HG02870 (cell line): ENCODE measurements at regions not wholly inside any gene's neighbourhood (a gene's known extent, or its start where the extent isn't known, plus 50 kb on each side); places are given as distances from the start of the nearest gene placed in this dataset.
"Not testable (repeated sequence)": the region's sequence is repeated elsewhere in the genome, so short reads cannot be mapped to it uniquely, and the experiment has no call there.

Experiments
- ATAC-seq: cut with Tn5 transposase; IDR thresholded peaks from one replicate; pipeline ENCODE4 v1.9.1; 2021; ENCODE audit warnings: mild to moderate bottlenecking, moderate library complexity; ENCODE audit not compliant: unreplicated experiment

DNA sequence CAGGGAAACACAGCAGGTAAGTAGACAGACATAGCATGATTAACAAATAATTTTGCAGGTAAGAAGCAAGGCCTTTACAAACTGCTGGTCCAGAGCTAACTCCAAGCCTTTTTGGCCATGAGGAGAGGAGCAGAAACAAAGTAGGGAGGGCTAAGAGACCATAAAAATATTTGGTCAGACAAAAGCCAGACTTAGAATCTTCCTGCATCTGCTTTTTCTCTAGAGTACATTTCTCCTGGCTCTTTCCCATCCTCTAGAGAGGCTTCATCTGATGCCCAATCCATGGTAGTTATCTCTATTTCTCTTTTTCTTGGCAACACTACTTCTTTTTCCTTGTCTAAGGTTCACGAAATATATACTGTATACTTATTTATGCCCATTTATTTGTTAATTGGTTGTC is 577.1 kb downstream of the PIK3C3 start:
- ATAC-seq = no peak

DNA sequence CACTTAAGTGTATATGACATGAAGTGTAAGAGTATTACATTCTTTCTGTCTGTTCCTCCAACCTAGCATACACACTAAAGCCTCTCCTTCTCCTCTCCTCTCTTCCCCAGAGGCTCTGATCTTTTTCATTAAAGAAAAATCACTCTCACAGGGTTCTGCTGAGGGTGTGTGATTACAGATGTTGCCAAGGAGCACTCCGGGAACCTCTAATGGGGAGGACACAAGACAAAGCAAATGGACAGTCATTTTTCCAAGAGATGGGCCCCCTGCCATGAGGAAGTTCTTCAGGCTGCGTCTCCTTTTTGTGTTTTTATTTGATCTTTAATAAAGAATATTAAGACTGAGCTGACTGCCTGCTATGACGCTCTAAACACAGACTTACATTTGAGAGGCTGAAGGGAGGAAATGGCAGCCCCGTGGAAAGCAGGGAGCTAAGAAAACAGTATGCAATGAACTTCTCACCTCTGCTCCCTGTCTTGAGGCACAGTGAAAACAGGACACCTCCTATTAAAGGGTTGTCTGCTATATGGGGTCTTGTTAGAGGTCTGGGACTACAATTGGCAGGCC is 578.1 kb downstream of the PIK3C3 start:
- no peak for ATAC-seq

GRCh38 chr18:42533616-42534015 is 578.6 kb downstream of the PIK3C3 start:
- ATAC-seq = no peak

DNA sequence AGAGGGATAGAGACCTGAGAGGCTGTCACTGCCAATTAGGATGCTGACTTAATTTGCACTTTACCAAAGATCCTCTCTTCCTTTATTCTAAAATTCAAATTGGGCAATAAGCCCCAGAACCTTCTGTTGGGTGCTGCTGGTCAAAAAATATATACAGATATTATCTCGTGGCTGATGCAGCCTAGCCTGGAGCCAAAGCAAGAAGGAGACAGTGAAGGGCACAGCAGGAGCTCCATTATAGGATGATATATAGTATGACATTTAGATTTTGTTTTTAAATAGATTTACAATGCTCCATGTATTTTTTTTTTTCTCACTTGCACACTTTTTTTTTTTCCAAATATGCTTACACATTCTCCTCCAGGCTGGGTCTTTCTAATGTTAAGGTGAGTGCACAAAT is 579.3 kb downstream of the PIK3C3 start:
- ATAC-seq = no peak

- no peak for ATAC-seq
Observed at GRCh38 chr18:42536442-42536841, 579.0 kb downstream of the RIT2 start.

DNA sequence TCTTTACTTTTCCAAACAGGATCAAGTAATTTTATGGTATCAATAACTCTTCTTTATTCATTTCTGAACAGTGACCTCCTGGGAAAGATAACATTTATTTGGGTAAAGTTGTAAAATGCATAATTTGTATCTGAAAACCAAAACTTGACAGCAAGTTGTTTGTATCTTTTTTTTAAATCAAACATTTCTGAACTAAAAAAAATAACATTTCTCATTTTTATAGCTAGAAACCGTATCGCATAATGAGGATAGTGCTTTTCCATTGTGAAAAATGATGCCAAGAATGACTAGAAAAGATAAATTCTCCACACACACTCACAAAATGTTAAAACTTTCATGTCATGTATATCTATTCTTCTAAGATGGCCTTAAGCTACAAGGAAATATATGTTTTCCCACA is 578.2 kb downstream of the RIT2 start:
- no peak for ATAC-seq

DNA sequence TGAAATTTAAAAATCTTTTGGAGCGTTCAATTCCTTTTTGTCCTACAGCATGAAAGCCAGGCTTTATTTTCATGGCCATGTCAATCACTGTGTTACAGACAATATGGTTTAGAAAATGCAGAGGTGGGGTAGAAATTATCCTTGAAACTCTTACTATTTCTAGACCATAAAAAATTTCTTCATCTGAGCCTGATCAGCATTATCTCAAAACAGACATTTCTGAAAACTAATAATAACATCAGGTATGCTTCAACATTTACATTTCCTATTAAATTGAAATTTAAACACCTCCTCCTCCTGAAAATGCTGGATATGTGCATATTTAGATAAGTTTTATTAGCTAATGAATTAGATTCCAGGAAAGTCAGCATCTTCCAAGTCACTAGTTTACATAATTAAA is 570.6 kb downstream of the RIT2 start:
- ATAC-seq = no peak

GRCh38 chr18:42545825-42546224 is 569.7 kb downstream of the RIT2 start:
- no peak for ATAC-seq

DNA sequence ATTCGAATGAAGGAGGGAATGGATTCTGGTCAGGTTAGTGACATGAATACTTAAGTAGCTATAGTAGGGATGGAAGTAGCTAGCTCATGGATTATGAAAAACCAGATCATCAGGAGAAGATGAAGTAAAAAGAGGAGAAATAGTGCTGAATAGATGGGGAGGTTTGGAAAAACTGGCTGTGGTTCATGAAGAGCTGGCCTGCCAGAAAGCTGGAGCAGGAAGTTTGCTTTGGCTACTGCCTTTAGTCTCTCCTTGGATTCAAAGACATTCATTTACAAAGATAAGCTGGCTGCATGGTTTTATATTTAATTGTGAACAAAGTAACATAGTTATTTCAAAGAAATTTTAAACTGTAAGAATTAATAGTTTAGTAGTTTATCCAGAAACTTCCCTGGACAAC is 567.0 kb downstream of the RIT2 start:
- ATAC-seq = no peak

DNA sequence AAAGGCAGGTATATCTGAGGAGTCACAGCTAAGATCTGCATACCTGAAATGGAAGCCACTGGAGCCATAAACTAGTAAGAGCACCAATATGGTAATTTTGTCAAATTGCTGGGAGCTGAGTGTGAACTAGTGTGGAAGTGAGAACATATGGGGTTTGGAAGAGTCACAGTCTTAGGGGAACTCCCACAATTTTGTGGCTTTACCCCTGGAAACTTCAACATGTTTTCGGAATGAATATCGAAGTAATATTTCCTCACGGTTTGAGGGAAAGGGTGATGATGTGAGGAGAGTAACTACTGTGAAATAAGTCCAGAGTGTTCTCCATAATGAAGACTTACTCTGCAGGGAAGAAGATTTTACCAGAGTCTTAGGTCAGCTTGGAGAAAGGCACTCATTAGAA is 565.9 kb downstream of the RIT2 start:
- ATAC-seq = no peak

GRCh38 chr18:42552559-42552958 is 562.9 kb downstream of the RIT2 start:
- ATAC-seq = not testable (repeated sequence)

GRCh38 chr18:42559069-42559690 is 556.3 kb downstream of the RIT2 start:
- ATAC-seq = no peak

- no peak for ATAC-seq
Observed at GRCh38 chr18:42561521-42561920, 554.0 kb downstream of the RIT2 start.

GRCh38 chr18:42563995-42564394 is 551.5 kb downstream of the RIT2 start:
- no peak for ATAC-seq

GRCh38 chr18:42564761-42565160 is 550.7 kb downstream of the RIT2 start:
- no peak for ATAC-seq

DNA sequence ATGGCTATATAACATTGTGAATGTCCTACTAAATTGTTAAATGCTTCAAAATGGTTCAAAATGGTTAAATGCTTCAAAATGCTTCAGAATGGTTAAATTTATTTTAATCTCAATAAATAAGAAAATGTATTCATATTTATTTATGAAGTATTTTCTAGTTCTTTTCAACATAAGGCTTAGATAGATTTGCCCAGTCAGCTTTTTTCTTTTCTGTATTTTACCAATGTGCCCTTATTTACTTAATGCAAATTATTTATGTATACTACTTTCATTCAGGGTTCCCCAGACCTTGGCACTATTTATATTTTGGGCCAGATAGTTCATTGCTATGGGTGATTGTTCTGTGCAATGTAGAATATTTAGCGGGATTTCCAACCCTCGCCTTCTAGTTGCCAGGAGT is 546.7 kb downstream of the RIT2 start:
- ATAC-seq = no peak

DNA sequence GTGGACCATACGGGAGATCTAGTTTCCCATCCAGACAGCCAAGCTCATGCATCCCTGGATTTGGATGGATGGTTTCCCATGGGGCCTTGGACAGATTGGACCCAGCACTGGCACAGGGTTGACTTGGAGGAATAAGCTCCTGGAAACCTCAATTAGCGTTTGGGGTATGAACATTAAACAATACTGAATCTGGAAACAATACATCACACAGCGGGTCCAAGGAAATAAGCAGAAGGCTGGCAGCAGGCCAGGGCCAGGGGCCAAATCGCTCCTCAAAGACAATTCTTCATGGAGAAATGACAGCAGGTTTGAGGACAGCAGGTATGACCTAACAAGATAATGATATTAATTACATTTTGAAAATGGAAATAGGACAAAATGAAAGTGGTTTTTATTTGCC is 540.6 kb downstream of the RIT2 start:
- ATAC-seq = no peak

DNA sequence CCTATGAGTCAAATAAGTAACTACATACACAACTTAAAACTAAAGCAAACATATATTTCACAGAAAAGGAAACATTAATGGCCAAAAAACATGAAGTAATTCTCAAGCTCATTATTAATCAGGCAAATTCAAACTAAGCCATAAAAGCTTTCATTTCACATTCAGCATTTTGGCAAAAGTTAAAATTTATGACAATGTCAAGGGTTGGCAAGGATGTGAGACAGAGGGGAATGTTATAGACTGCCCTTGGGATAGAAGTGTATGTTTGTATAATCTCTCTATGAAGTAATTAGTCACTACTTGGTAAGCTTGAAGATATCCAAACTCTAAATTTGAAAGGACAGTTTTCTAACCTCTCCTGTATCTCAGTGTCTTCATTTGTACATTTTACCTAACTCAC is 539.4 kb downstream of the RIT2 start:
- ATAC-seq = no peak

DNA sequence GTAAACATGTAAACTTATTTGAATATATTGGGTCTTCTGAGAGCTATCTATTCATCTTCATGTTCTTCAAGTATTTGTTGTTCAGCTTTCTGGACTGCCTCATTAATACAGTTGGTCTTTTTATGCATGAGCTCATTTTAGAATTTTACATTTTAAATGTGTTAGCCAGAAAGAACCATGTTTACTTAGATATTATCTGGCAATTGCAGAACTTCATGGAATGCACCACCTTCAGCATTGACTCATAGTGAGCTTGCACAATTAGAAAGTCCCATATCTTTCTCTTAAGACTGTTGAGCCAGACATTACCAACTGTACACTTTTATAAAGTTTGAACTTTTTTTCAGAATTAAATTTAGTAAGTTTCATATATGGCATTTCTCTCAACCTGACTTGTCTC is 536.7 kb downstream of the RIT2 start:
- ATAC-seq = no peak

GRCh38 chr18:42582266-42582665 is 533.2 kb downstream of the RIT2 start:
- ATAC-seq = no peak

DNA sequence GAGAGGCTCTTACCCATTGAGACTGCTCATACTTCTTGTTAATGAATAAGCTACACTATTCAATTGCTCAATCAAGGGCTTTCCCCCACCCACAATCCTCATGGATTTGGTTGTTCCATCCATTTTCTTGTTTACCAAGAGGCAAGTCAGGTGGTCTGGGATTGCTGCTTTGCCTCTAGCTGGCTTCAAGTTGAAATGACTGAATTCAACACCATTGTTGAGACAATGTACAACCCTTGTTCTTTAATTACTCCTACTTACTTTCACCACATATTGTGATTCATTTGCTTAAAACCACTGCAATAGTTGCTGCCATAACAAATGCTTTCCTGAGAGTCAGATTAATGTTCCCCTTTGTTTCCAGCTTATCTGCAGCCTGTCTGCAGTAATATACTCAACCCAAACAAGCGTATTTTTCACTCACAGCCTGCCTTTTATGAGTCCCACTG is 532.2 kb downstream of the RIT2 start:
- ATAC-seq = no peak

GRCh38 chr18:42586601-42587000 is 528.9 kb downstream of the RIT2 start:
- ATAC-seq = no peak

GRCh38 chr18:42588786-42589185 is 526.7 kb downstream of the RIT2 start:
- ATAC-seq = no peak
